Activated CD4-positive, alpha-beta T cell treated with anti-CD3 and anti-CD28 coated beads, Interleukin-2, amount 10 ng/mL, durations not matched to agents 24 days and 14 days (primary cell): ENCODE measurements at regions not wholly inside any gene's neighbourhood (a gene's known extent, or its start where the extent isn't known, plus 50 kb on each side); places are given as distances from the start of the nearest gene placed in this dataset.
"Not testable (repeated sequence)": the region's sequence is repeated elsewhere in the genome, so short reads cannot be mapped to it uniquely, and the experiment has no call there.

Experiments
- DNase-seq: peaks from one replicate; pipeline ENCODE4 v3.0.0; 2022
- H3K27ac Mint-ChIP-seq: one replicate; pipeline ENCODE4 v1.8.0; 2022; ENCODE audit warnings: mild to moderate bottlenecking, mixed read lengths
- H3K27me3 Mint-ChIP-seq: one replicate; pipeline ENCODE4 v1.8.0; 2022; ENCODE audit warnings: mixed read lengths
- H3K36me3 Mint-ChIP-seq: one replicate; pipeline ENCODE4 v1.8.0; 2022; ENCODE audit warnings: low read depth, mild to moderate bottlenecking, mixed read lengths
- H3K4me1 Mint-ChIP-seq: one replicate; pipeline ENCODE4 v1.8.0; 2021; ENCODE audit warnings: mixed read lengths
- H3K4me3 Mint-ChIP-seq: one replicate; pipeline ENCODE4 v1.8.0; 2022; ENCODE audit warnings: mild to moderate bottlenecking, moderate library complexity, mixed read lengths
- H3K9me3 Mint-ChIP-seq: one replicate; pipeline ENCODE4 v1.8.0; 2021; ENCODE audit warnings: mixed read lengths
- intact Hi-C: fragments of 100-400 bp; cut with micrococcal nuclease; formaldehyde crosslinking; loops from one replicate; pipeline ENCODE4 v1.15.1; 2023

DNA sequence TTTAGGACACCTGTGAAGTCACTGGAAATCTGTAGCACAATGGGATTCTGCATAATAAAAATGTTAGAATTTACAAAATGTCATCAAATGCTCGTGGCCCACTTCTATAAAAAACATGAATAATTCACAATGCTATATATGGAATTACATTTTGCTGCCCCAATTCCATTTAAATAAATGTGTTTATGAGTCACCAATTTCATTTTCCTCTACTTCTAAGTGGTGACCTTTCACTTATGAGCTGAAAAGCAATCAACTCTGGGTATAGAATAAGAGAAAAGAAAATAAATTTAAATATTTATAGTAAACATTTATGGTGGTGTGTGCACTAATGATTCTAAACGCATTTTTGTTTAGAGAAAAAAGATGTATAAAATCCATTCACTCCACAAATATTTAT, 516.7 kb upstream of the MIR17HG start:
- Mint-ChIP-seq H3K36me3 (no peaks in the 10 kb centered on the region), H3K9me3 (no peaks in the 10 kb centered on the region), H3K4me3 (no peak overlapping the region), H3K27me3 (no peaks in the 10 kb centered on the region), H3K27ac (no peak overlapping the region), H3K4me1 (no peaks in the 10 kb centered on the region)
- DNase-seq = no peak
- intact Hi-C loops = no loop called here

DNA sequence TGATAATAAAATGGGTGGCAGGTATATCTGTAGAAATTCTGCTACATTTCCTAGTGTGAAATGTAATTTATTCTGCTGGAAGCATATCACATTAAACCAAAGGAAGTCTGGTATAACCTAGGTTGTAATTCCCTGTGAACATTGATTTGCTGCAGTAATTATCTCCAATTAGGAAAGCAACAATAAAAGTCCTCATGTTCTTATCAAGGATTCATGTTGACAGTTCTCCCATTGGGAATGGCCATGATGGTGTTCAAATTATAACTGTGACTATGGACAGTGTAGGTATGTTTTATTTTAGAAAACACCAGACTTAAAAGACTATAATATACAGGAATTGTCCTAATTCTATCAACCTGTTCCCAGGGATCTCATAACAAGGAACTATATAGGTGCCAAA, 513.5 kb upstream of the MIR17HG start:
- Mint-ChIP-seq H3K27ac (no peak overlapping the region), H3K4me3 (no peak overlapping the region), H3K4me1 (no peaks in the 10 kb centered on the region), H3K9me3 (no peaks in the 10 kb centered on the region), H3K36me3 (no peaks in the 10 kb centered on the region), H3K27me3 (no peaks in the 10 kb centered on the region)
- DNase-seq = no peak
- intact Hi-C loops = no loop called here

DNA sequence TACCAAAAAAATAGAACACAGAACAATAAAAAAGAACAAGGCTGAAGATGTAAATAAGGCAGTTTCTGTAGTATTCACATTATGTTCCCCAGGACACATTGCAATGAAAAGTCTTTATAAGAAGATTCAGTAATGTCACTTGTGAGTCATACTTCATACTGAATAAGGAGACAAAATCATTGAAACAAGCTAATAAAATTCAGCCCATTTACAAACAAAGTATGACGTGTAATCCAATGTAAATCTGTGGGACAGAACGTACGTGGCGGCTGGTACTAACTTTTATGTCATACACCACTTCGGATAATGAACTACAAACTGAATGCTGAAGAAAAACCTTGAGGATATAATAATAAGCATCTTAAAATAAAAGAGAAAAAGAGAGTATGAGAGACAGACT, 512.8 kb upstream of the MIR17HG start:
- no peak overlapping the region for H3K27ac Mint-ChIP-seq
- no peaks in the 10 kb centered on the region for H3K36me3 Mint-ChIP-seq
- intact Hi-C loops = no loop called here
- no peak overlapping the region for H3K4me3 Mint-ChIP-seq
- no peaks in the 10 kb centered on the region for H3K9me3 Mint-ChIP-seq
- H3K4me1 Mint-ChIP-seq = no peaks in the 10 kb centered on the region
- no peaks in the 10 kb centered on the region for H3K27me3 Mint-ChIP-seq
- DNase-seq = no peak

DNA sequence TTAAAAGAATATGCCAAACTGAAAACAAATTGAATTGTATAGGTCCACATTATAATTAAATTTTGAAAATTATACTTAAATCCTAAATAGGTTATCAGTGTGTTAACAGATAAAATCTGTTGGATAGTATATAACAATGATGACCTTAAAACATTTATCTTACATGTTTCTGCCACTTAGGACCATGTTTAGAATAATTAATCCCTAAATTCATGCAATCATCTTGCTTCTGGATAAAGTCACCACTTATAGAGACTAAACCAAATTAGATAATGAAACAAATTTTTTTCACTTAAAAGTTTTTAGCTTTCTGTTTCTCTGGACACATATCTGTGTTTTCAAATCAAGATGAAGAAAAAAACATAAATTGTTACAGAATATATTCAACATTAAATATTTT, 511.7 kb upstream of the MIR17HG start:
- intact Hi-C loops = no loop called here
- no peak for DNase-seq
- Mint-ChIP-seq H3K27me3 (no peaks in the 10 kb centered on the region), H3K36me3 (no peaks in the 10 kb centered on the region), H3K9me3 (no peaks in the 10 kb centered on the region), H3K4me3 (no peak overlapping the region), H3K27ac (no peak overlapping the region), H3K4me1 (no peaks in the 10 kb centered on the region)

DNA sequence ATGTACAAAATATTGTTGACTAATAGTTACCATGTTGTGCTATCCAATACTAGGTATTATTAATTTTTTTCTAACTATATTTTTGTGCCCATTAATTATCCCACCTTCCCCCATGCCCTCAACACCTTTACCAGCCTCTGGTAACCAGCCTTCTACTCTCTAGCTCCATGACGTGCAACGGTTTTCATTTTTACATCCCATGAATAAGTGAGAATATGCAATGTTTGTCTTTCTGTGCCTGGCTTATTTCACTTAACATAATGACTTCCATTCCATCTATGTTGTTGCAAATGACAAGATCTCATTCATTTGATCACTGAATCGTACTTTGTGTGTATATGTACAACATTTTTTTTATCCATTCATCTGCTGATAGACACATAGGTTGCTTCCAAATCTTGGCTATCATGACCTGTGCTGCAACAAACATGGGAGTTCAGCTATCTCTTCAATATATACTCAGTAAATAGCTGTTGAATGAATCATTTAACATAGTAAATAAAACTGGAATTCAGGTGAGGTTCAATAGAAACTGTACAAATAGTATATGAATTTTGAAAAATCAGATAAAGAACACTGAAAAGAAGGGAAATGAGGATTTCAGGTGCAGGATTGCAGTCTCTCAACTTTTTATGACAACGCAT, 509.0 kb upstream of the MIR17HG start:
- no peaks in the 10 kb centered on the region for H3K27me3 Mint-ChIP-seq
- intact Hi-C loops = no loop called here
- H3K36me3 Mint-ChIP-seq = no peaks in the 10 kb centered on the region
- no peaks in the 10 kb centered on the region for H3K9me3 Mint-ChIP-seq
- H3K27ac Mint-ChIP-seq = no peak overlapping the region
- DNase-seq = no peak
- no peak overlapping the region for H3K4me3 Mint-ChIP-seq
- H3K4me1 Mint-ChIP-seq = no peaks in the 10 kb centered on the region

DNA sequence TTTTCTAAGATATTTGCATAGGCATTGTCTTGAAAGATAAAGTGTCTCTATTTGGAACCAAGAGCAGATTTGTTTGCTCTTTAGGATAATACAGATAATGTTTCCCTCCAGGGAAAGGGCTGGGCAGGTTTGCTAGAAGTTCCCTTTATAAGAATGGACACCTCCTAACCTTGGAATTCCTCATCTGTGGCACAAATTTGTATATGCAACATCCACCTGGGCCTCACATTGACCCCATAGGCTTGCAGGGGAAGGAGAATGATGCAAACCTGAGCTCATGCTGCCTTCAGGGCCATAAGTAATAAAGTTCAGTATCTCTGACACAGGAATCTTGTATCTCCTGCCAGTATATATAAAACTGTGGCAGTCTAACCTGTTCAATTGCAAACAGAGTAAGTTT, 508.4 kb upstream of the MIR17HG start:
- Mint-ChIP-seq H3K4me1 (no peaks in the 10 kb centered on the region), H3K36me3 (no peaks in the 10 kb centered on the region), H3K9me3 (no peaks in the 10 kb centered on the region), H3K27me3 (no peaks in the 10 kb centered on the region), H3K27ac (no peak overlapping the region), H3K4me3 (no peak overlapping the region)
- DNase-seq = no peak
- intact Hi-C loops = no loop called here

DNA sequence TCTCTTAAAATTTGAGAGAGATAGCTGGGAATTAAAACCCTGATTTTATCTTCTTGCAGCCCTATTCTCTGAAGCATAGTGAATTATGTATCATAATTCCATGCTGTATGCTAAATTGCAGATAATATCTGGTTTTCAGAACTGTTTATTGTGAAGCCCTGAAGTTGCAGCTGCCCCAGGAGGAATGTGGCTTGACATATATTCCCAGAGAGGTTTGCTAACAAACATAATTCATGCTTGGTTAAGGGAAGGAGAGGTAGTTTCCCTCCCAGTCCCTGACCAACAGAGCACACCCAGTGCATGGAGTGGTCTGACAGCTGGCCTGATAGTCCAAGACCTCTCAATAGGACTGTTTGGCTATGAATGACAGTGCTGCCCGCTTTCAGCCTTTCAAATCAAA, 500.6 kb upstream of the MIR17HG start:
- H3K27ac Mint-ChIP-seq = no peak overlapping the region
- DNase-seq = no peak
- no peaks in the 10 kb centered on the region for H3K27me3 Mint-ChIP-seq
- no peaks in the 10 kb centered on the region for H3K4me1 Mint-ChIP-seq
- intact Hi-C loops = no loop called here
- peaks cover 3% of the 10 kb centered on the region for H3K9me3 Mint-ChIP-seq
- no peak overlapping the region for H3K4me3 Mint-ChIP-seq
- no peaks in the 10 kb centered on the region for H3K36me3 Mint-ChIP-seq

DNA sequence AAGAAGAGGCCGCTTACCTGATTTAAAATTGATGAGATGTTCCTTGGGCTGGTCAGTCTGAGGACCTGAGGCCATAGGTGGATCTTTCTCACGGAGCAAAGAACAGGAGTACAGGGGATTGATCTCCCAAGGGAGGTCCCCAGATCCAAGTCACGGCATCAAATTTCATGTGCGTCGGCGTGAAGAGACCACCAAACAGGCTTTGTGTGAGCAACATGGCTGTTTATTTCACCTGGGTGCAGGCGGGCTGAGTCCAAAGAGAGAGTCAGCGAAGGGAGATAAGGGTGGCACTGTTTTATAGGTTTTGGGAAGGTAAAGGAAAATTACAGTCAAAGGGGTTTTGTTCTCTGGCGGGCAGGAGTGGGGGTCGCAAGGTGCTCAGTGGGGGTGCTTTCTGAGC, 493.8 kb upstream of the MIR17HG start:
- H3K27ac Mint-ChIP-seq, H3K4me3 Mint-ChIP-seq, DNase-seq, H3K27me3 Mint-ChIP-seq, H3K36me3 Mint-ChIP-seq, H3K4me1 Mint-ChIP-seq, H3K9me3 Mint-ChIP-seq, intact Hi-C loops: not testable (repeated sequence)

DNA sequence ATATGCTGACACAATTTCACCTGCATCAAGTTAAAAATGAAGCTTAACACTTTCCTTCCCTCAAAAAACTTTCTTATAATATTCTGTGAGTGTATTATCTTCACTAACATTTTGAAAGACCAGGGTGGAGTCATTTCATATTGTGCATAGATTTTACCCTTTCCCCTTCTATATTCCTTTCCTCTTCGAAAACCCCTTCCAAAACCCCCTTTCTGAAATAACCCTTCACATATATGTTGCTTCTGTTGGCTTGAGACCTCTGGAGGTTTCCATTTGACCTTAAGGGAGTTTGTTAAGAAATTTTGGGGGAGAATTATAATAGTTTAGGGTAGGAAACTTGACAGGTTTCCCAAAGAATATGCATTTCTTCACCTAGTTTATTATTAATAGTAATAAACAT, 489.6 kb upstream of the MIR17HG start:
- Mint-ChIP-seq H3K36me3 (no peaks in the 10 kb centered on the region), H3K27me3 (no peaks in the 10 kb centered on the region), H3K9me3 (no peaks in the 10 kb centered on the region), H3K4me3 (no peak overlapping the region), H3K27ac (no peak overlapping the region), H3K4me1 (no peaks in the 10 kb centered on the region)
- intact Hi-C loops = no loop called here
- DNase-seq = no peak

DNA sequence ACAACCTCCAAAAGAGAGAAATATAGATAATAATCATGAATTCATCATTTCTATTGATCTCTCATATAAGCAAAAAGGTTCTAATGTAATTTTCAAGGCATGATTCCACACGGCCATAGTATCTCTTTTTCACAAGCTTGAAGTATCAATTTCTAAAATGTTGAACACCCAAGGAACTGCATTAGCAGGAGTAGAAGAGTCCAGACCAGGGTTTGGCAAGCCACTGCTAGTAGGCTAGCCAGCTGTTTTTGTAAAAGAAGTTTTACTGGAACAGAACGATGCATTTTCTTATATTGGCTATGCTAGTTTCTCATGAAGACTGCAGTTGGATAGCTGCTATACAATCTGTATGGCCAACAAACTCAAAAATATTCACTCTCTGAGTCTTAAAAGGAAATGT, 481.5 kb upstream of the MIR17HG start:
- no peak for DNase-seq
- Mint-ChIP-seq H3K9me3 (no peaks in the 10 kb centered on the region), H3K4me3 (no peak overlapping the region), H3K4me1 (no peaks in the 10 kb centered on the region), H3K27ac (no peak overlapping the region), H3K27me3 (no peaks in the 10 kb centered on the region), H3K36me3 (no peaks in the 10 kb centered on the region)
- intact Hi-C loops = no loop called here

DNA sequence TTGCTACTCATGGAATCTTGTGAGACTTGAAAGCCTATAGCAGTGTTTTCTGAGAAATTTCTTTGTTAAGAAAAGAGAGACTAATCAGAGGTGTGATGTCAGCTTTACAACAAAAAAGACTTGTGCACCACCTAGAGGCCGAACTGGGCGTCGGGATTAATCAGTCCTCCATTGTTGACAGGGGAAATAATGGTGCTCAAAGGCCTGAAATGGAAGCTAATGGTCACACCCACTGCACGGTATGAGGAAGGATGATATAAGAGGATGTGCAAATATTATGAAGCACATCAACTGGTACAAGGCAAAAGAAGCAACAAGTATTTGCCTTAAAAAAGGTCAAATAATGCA, 480.2 kb upstream of the MIR17HG start:
- Mint-ChIP-seq H3K4me1 (no peaks in the 10 kb centered on the region), H3K27ac (no peak overlapping the region), H3K36me3 (no peaks in the 10 kb centered on the region), H3K27me3 (no peaks in the 10 kb centered on the region), H3K9me3 (no peaks in the 10 kb centered on the region), H3K4me3 (no peak overlapping the region)
- intact Hi-C loops = no loop called here
- DNase-seq = peak; percentile 60

DNA sequence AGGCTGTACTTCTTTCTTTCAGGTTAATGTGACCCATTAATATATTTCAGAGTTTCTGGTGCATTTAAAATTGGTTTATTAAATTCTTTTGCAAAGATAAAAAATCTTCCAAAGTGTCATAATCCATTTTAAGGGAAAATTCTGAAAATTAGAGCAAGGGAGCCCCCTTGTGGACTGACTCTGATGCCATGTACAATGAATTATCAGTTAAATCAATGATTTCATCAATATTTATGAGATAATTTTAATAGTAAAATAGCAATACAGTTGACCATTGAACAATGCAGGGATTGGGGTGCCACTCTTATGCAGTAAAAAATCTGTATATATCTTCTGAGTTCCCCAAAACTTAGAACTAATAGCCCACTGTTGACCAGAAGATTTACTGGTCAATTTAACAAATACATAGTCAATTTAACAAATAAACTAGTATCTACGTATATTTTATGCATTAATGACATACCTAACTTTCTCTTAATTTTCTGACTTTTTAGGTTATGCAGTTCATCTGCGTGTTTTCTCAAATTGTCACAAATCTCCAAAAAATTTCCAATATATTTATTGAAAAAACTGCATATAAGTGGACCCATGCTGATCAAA, 479.1 kb upstream of the MIR17HG start:
- no peaks in the 10 kb centered on the region for H3K27me3 Mint-ChIP-seq
- H3K27ac Mint-ChIP-seq = no peak overlapping the region
- H3K9me3 Mint-ChIP-seq = no peaks in the 10 kb centered on the region
- intact Hi-C loops = no loop called here
- H3K36me3 Mint-ChIP-seq = no peaks in the 10 kb centered on the region
- DNase-seq = no peak
- H3K4me3 Mint-ChIP-seq = no peak overlapping the region
- no peaks in the 10 kb centered on the region for H3K4me1 Mint-ChIP-seq

DNA sequence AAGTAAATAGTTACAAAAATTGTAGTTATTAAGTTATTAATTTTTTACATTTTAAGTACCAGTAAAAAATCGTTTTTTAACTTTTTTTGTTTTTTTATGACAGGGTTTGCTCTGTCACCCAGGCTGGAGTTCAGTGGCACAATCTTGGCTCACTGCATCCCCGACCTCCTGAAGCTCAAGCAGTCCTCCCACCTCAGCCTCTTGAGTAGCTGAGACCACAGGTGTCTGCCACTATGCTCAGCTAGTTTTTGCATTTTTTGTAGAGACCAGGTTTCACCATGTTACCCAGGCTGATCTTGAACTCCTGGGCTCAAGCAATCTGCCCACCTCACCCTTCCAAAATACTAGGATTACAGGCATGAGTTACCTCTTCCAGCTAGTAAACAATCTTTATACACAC, 477.9 kb upstream of the MIR17HG start:
- intact Hi-C loops = no loop called here
- Mint-ChIP-seq H3K27ac (no peak overlapping the region), H3K4me1 (no peaks in the 10 kb centered on the region), H3K27me3 (no peaks in the 10 kb centered on the region), H3K36me3 (no peaks in the 10 kb centered on the region), H3K4me3 (no peak overlapping the region), H3K9me3 (no peaks in the 10 kb centered on the region)
- DNase-seq = no peak

DNA sequence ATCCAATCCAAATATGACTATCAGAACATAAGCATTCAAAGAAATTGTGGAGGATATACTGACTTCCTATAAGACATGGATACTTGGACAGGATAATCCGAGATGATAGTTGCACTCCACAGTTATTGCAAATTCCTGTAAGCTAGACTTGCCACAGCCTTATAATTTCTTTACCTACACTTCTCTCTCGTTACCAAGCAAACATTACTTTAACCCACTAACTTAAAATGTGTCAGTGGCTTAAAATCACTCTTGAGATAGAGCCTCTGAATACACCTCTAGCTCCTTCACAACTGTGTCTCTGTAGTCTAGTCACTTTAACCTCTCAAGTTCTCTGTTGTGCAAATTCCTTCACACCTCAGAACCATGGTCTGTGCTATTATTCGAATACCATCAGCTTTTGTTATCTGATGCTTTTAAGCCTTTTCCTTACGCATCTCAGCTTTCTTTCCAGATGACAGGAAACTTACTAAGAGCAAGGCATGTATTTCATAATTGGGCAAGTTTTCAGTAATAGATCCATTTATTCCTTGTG, 474.9 kb upstream of the MIR17HG start:
- DNase-seq = peak; percentile 17
- Mint-ChIP-seq H3K36me3 (no peaks in the 10 kb centered on the region), H3K4me1 (no peaks in the 10 kb centered on the region), H3K9me3 (no peaks in the 10 kb centered on the region), H3K27ac (no peak overlapping the region), H3K27me3 (no peaks in the 10 kb centered on the region), H3K4me3 (no peak overlapping the region)
- intact Hi-C loops = no loop called here

DNA sequence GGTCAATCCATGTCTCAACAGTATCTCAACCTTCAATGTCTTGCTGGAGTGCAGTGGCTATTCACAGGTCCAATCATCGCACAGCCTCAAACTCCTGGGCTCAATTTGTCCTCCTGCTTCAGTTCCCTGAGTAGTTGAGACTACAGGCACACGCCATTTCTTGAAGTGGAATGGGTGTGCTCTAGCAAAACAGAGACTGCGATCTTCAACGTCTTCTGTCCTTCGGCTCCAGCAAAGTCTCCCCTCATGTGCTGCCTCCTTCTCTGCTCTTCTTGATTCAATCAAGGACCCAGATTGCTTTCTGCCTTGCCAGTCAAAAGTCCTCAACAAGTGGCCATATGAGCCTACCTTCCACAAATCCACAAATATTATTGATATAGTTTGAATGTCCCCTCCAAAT, 466.7 kb upstream of the MIR17HG start:
- no peaks in the 10 kb centered on the region for H3K36me3 Mint-ChIP-seq
- H3K9me3 Mint-ChIP-seq = no peaks in the 10 kb centered on the region
- no peak overlapping the region for H3K27ac Mint-ChIP-seq
- intact Hi-C loops = no loop called here
- H3K27me3 Mint-ChIP-seq = no peaks in the 10 kb centered on the region
- H3K4me3 Mint-ChIP-seq = no peak overlapping the region
- DNase-seq = no peak
- H3K4me1 Mint-ChIP-seq = no peaks in the 10 kb centered on the region
